ENCODE measurements at regions not wholly inside any gene's neighbourhood (a gene's known extent, or its start where the extent isn't known, plus 50 kb on each side); places are given as distances from the start of the nearest gene placed in this dataset.

DNA sequence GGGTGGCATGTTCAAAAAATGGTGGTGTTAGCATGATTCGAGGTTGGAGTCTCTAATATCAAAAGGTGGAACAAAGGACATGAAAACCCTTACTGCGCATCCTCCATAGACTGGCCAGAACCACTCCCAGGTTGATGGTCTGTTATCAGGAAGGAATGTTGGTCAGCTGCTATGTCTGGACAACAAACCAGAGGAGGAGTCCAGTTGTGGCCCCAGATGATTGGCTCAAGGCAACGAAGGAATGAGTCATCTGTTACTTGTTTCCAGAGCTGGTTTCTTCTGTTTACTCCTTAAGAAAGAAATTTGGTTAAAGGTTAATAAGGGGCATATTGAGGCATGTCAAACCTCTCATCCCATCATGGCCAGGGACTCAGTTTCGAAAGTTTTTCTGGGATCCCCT is 56.8 kb upstream of the GRIA4 start:
- Histone ChIP-seq H3K36me3 (no peaks in the 10 kb centered on the region), H3K9me3 (no peaks in the 10 kb centered on the region), H3K27me3 (no peaks in the 10 kb centered on the region), H3K27ac (no peak overlapping the region), H3K4me1 (no peaks in the 10 kb centered on the region), H3K4me3 (no peak overlapping the region)
- no peak for DNase-seq
- WGBS, 2 donors = 58 to 59% methylated on average over 4 of the region's 4 CpGs
- TF ChIP-seq POLR2A (IDR thresholded peaks at IDR 0.05) = no peak
- TF ChIP-seq, protein P1, sequence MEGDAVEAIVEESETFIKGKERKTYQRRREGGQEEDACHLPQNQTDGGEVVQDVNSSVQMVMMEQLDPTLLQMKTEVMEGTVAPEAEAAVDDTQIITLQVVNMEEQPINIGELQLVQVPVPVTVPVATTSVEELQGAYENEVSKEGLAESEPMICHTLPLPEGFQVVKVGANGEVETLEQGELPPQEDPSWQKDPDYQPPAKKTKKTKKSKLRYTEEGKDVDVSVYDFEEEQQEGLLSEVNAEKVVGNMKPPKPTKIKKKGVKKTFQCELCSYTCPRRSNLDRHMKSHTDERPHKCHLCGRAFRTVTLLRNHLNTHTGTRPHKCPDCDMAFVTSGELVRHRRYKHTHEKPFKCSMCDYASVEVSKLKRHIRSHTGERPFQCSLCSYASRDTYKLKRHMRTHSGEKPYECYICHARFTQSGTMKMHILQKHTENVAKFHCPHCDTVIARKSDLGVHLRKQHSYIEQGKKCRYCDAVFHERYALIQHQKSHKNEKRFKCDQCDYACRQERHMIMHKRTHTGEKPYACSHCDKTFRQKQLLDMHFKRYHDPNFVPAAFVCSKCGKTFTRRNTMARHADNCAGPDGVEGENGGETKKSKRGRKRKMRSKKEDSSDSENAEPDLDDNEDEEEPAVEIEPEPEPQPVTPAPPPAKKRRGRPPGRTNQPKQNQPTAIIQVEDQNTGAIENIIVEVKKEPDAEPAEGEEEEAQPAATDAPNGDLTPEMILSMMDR (IDR thresholded peaks at IDR 0.05) = no peak
- intact Hi-C loops (cut with DNase I) = no loop called here

DNA sequence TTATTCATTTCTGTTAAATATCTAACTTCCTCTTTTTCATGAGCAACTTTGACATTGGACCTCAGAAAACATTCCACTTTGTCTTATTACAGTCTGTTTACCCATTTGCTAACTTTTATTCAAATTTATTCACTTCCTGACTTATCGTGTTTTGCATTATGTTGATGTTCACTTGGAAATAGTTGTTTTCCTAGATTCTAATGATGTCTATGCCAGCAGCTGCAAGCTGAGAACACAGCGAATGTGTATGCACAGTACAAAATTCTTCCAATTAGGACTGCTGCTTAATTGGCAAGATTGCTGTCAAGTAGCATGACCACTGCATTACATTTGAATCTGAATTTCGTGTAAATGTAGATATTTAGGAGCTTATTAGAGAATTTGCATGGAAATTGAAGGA is 61.5 kb upstream of the GRIA4 start:
- Histone ChIP-seq H3K27ac (no peak overlapping the region), H3K27me3 (no peaks in the 10 kb centered on the region), H3K4me1 (no peaks in the 10 kb centered on the region), H3K36me3 (no peaks in the 10 kb centered on the region), H3K9me3 (no peaks in the 10 kb centered on the region), H3K4me3 (no peak overlapping the region)
- WGBS, 2 donors = 45 to 55% methylated on average over 3 of the region's 3 CpGs
- TF ChIP-seq, protein P1 (IDR thresholded peaks at IDR 0.05) = no peak
- TF ChIP-seq POLR2A (IDR thresholded peaks at IDR 0.05) = no peak
- DNase-seq = no peak
- intact Hi-C loops (cut with DNase I) = no loop called here

DNA sequence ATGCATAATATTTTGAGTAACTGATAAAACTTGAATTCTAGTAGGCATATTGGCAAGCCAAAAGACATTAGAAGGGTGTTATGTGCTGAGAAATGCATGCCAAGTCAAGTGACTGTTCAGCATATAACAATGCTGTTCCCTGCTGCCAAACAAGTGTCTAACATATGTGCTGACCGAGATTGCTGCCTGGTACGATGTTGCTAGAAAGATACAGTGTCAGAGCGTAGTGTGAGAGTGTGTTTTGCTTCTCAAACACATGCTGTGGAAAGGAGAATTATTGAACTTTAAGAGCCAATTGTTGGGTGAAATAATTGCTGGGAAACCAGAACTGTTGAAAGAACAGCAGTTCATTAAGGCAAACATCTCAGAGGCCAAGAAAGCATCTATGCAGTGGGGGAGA is 71.3 kb upstream of the GRIA4 start:
- H3K27me3 ChIP-seq = no peaks in the 10 kb centered on the region
- H3K9me3 ChIP-seq = no peaks in the 10 kb centered on the region
- intact Hi-C loops (cut with DNase I) = no loop called here
- H3K36me3 ChIP-seq = no peaks in the 10 kb centered on the region
- DNase-seq = no peak
- no peaks in the 10 kb centered on the region for H3K4me1 ChIP-seq
- no peak for TF ChIP-seq POLR2A (IDR thresholded peaks at IDR 0.05)
- TF ChIP-seq, protein P1 (IDR thresholded peaks at IDR 0.05) = no peak
- H3K4me3 ChIP-seq = no peak overlapping the region
- no peak overlapping the region for H3K27ac ChIP-seq
- 61 to 67% methylated on average over 3 of the region's 3 CpGs for WGBS, 2 donors

DNA sequence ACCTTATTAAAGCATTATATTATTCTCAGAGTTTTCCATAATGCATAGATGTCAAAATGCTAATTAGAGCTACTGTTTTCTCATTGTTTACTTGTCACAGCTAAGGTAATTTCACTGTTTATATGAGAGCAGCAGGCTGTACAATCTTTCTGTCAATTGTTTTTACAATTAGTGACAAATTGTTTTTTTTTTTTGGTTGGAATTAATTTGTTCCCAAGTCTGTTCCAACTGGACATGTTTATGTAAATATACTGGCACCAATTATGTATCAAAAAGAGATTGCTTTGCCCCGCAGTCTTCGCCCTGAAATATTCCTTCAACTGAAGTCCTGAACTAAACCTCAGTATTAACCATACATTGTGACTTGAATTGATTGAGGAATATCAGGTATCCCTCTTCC is 72.3 kb upstream of the GRIA4 start:
- H3K4me1 ChIP-seq = no peaks in the 10 kb centered on the region
- TF ChIP-seq, protein P1 (IDR thresholded peaks at IDR 0.05) = no peak
- TF ChIP-seq POLR2A (IDR thresholded peaks at IDR 0.05) = no peak
- no peak overlapping the region for H3K27ac ChIP-seq
- intact Hi-C loops (cut with DNase I) = no loop called here
- DNase-seq = no peak
- no peak overlapping the region for H3K4me3 ChIP-seq
- no peaks in the 10 kb centered on the region for H3K36me3 ChIP-seq
- WGBS, 2 donors = 36 to 47% methylated on average over 2 of the region's 2 CpGs
- no peaks in the 10 kb centered on the region for H3K27me3 ChIP-seq
- no peaks in the 10 kb centered on the region for H3K9me3 ChIP-seq

DNA sequence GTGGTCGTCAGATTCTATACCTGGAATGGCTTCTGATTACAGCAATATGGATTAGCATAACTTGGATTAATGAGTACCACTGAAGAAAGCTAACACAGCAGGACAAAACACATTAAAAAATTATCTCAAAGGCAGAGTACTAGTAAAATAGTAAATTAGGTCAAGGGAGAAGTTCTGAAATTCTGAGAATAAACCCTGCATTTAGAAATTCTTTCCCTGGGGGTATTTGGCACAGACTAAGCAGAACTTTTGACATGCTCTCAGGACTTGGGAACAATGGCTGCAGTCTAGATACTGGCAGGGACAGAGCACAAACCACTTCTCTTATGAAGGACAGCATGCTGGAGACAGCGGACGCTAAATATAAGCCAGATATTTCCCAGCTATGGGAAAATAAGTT is 85.6 kb upstream of the GRIA4 start:
- Histone ChIP-seq H3K27ac (no peak overlapping the region), H3K36me3 (no peaks in the 10 kb centered on the region), H3K4me3 (no peak overlapping the region), H3K4me1 (no peaks in the 10 kb centered on the region), H3K27me3 (no peaks in the 10 kb centered on the region), H3K9me3 (no peaks in the 10 kb centered on the region)
- DNase-seq = no peak
- TF ChIP-seq, protein P1 (IDR thresholded peaks at IDR 0.05) = no peak
- TF ChIP-seq POLR2A (IDR thresholded peaks at IDR 0.05) = no peak
- WGBS, 2 donors = 39 to 66% methylated on average over 3 of the region's 3 CpGs
- intact Hi-C loops (cut with DNase I) = no loop called here
